SU-DHL-6 (cell line): ENCODE measurements at regions not wholly inside any gene's neighbourhood (a gene's known extent, or its start where the extent isn't known, plus 50 kb on each side); places are given as distances from the start of the nearest gene placed in this dataset.

Experiments
- H2AFZ ChIP-seq: fragments of 200-600 bp; sonication (generic); 2 replicates; pipeline ENCODE4 v1.6.1; 2014; ENCODE audit warnings: low read depth, mild to moderate bottlenecking, moderate library complexity, mixed read lengths, antibody characterized with exemption, low read length; ENCODE audit not compliant: severe bottlenecking
- H3F3A ChIP-seq: fragments of 200-600 bp; shearing (Covaris generic); 2 replicates; pipeline ENCODE4 v1.6.0; 2016; ENCODE audit warnings: antibody characterized with exemption, mild to moderate bottlenecking; ENCODE audit not compliant: insufficient read depth
- H3K27ac ChIP-seq: fragments of 200-600 bp; sonication (generic); 2 replicates; pipeline ENCODE4 v1.5.1; 2016; ENCODE audit warnings: low read depth, mild to moderate bottlenecking, low read length, moderate library complexity, mixed read lengths
- H3K27me3 ChIP-seq: fragments of 200-600 bp; sonication (generic), shearing (Covaris generic); 2 replicates; pipeline ENCODE4 v1.6.0; 2014; ENCODE audit warnings: mild to moderate bottlenecking, low read length
- H3K36me3 ChIP-seq: fragments of 200-600 bp; sonication (generic); 2 replicates; pipeline ENCODE4 v1.6.1; 2014; ENCODE audit warnings: mild to moderate bottlenecking, low read length, mixed read lengths
- H3K4me2 ChIP-seq: fragments of 300-600, 200-600 bp; shearing (Covaris generic), sonication (generic); 2 replicates; pipeline ENCODE4 v1.6.0; 2014; ENCODE audit warnings: low read length, low read depth, mild to moderate bottlenecking; ENCODE audit not compliant: poor library complexity, severe bottlenecking
- H3K4me3 ChIP-seq: fragments of 200-600 bp; sonication (generic); 2 replicates; pipeline ENCODE4 v1.5.1; 2014; ENCODE audit warnings: antibody characterized with exemption, low read length, mild to moderate bottlenecking, mixed read lengths; ENCODE audit not compliant: insufficient read depth, poor library complexity, severe bottlenecking
- H3K79me2 ChIP-seq: fragments of 200-600 bp; sonication (generic); 2 replicates; pipeline ENCODE4 v1.6.1; 2014; ENCODE audit warnings: mild to moderate bottlenecking, low read length, moderate library complexity; ENCODE audit not compliant: insufficient read depth
- H3K9ac ChIP-seq: fragments of 200-600 bp; sonication (generic); 2 replicates; pipeline ENCODE4 v1.7.0; 2014; ENCODE audit warnings: mild to moderate bottlenecking, low read length
- H3K9me2 ChIP-seq: fragments of 200-600 bp; sonication (generic); replicated peaks from 2 replicates; pipeline ENCODE4 v1.6.1; 2014; ENCODE audit warnings: low read length; ENCODE audit not compliant: insufficient read depth
- H3K9me3 ChIP-seq: fragments of 200-600 bp; sonication (generic); 2 replicates; pipeline ENCODE4 v1.6.1; 2014; ENCODE audit warnings: low read length, mixed read lengths; ENCODE audit not compliant: insufficient read depth
- H4K20me1 ChIP-seq: fragments of 200-600 bp; sonication (generic); 2 replicates; pipeline ENCODE4 v1.6.1; 2014; ENCODE audit warnings: low read depth, mild to moderate bottlenecking, antibody characterized with exemption, low read length, moderate library complexity, mixed read lengths
- EZH2phosphoT487 ChIP-seq: fragments of 200-600 bp; sonication (generic), shearing (Covaris generic); conservative IDR thresholded peaks from 2 replicates; pipeline ENCODE4 v1.6.1; 2018; ENCODE audit warnings: mild to moderate bottlenecking, antibody characterized with exemption, low read length, moderate library complexity, mixed read lengths
- TF ChIP-seq, protein P1 (sequence below): fragments of 200-600 bp; sonication (generic); IDR thresholded peaks from one replicate; pipeline ENCODE4 v1.5.1; 2017; ENCODE audit warnings: antibody characterized with exemption, mild to moderate bottlenecking, low read length, moderate library complexity; ENCODE audit not compliant: insufficient read depth, poor library complexity, severe bottlenecking

DNA sequence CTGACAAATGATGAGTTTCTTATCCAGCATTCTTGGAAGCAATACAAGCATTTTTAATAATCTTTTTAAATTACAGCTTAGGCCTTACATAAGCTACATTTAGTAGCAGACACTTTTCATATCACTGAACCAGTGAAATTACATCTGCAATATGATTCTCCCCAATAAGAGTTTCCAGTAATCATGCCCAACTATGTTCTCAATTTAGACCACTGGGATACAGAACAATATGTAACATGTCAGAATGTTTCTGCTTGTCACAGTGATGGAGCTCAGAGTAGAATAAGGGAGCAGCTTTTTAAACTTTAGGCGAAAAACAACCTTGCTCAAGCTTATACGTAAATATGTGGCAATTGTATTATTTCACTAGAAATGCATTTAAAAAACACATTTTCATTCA is 1132.2 kb downstream of the FAT4 start:
- Histone ChIP-seq H3K9ac (no peak overlapping the region), H3K36me3 (no peaks in the 10 kb centered on the region)

DNA sequence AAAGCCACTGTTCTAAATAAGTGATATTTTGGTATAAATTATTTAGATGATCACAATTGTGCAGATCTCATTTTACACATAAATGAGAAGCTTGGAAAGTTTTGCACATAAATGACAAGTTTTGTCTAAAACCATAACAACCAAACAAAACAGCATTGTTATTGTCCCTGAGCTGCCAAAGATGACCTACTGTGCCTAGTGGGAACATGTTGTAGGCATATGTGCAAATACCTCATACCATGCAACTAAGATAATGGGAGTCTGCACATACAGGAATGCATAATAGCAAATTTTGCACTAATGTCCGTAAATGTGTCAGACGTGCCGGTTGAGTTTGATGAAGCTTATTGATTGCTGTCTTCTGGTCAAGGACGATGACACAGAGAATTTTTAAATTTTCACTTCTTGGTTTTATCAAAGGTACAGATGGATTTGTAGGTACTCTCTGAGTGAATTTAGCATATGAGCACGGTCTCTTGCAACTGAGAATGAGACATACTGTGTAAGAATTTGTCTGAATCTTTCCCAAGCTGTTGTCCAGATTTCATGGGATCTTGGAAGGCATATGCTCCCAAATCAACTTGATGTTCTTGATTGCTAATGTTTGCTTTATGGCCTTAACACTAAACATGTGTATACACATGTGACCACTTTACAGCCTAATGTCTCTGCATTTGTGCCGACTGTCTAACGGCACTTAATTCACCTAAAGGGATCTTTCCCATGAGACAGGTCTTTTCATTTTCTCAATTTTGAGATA is 1133.5 kb downstream of the FAT4 start:
- no peak overlapping the region for H2AFZ ChIP-seq
- H3K27me3 ChIP-seq, result no peaks in the 10 kb centered on the region
- no peak overlapping the region for H3K27ac ChIP-seq
- H4K20me1 ChIP-seq, result no peaks in the 10 kb centered on the region
- no peaks in the 10 kb centered on the region for H3K9me2 ChIP-seq
- H3F3A ChIP-seq, result no peaks in the 10 kb centered on the region
- H3K9me3 ChIP-seq, result no peaks in the 10 kb centered on the region
- no peak overlapping the region for H3K4me2 ChIP-seq
- no peaks in the 10 kb centered on the region for H3K36me3 ChIP-seq
- no peaks in the 10 kb centered on the region for H3K79me2 ChIP-seq
- H3K4me3 ChIP-seq, result no peak overlapping the region
- TF ChIP-seq, protein P1, sequence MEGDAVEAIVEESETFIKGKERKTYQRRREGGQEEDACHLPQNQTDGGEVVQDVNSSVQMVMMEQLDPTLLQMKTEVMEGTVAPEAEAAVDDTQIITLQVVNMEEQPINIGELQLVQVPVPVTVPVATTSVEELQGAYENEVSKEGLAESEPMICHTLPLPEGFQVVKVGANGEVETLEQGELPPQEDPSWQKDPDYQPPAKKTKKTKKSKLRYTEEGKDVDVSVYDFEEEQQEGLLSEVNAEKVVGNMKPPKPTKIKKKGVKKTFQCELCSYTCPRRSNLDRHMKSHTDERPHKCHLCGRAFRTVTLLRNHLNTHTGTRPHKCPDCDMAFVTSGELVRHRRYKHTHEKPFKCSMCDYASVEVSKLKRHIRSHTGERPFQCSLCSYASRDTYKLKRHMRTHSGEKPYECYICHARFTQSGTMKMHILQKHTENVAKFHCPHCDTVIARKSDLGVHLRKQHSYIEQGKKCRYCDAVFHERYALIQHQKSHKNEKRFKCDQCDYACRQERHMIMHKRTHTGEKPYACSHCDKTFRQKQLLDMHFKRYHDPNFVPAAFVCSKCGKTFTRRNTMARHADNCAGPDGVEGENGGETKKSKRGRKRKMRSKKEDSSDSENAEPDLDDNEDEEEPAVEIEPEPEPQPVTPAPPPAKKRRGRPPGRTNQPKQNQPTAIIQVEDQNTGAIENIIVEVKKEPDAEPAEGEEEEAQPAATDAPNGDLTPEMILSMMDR, result no peak
- no peak for TF ChIP-seq EZH2phosphoT487
- no peak overlapping the region for H3K9ac ChIP-seq

More for the DNA sequence above, 1132.2 kb downstream of the FAT4 start:
- Histone ChIP-seq H3K9me2 (no peaks in the 10 kb centered on the region), H4K20me1 (no peaks in the 10 kb centered on the region), H3K4me3 (no peak overlapping the region), H3F3A (no peaks in the 10 kb centered on the region), H3K9me3 (no peaks in the 10 kb centered on the region), H3K79me2 (no peaks in the 10 kb centered on the region), H3K4me2 (no peak overlapping the region), H3K27ac (no peak overlapping the region), H3K27me3 (no peaks in the 10 kb centered on the region), H2AFZ (no peak overlapping the region)
- TF ChIP-seq EZH2phosphoT487, result no peak
- TF ChIP-seq, protein P1, result no peak

GRCh38 chr4:126451237-126451873 is 1136.6 kb downstream of the FAT4 start:
- Histone ChIP-seq H3K9me2 (no peaks in the 10 kb centered on the region), H3K9ac (no peak overlapping the region), H3K4me3 (no peak overlapping the region), H4K20me1 (no peaks in the 10 kb centered on the region), H3K36me3 (no peaks in the 10 kb centered on the region), H3F3A (no peaks in the 10 kb centered on the region), H3K4me2 (no peak overlapping the region), H3K79me2 (no peaks in the 10 kb centered on the region), H3K27ac (no peak overlapping the region), H3K9me3 (no peaks in the 10 kb centered on the region), H3K27me3 (no peaks in the 10 kb centered on the region), H2AFZ (no peak overlapping the region)
- TF ChIP-seq, protein P1, result no peak
- no peak for TF ChIP-seq EZH2phosphoT487
